ENCODE measurements at regions not wholly inside any gene's neighbourhood (a gene's known extent, or its start where the extent isn't known, plus 50 kb on each side); places are given as distances from the start of the nearest gene placed in this dataset.

DNA sequence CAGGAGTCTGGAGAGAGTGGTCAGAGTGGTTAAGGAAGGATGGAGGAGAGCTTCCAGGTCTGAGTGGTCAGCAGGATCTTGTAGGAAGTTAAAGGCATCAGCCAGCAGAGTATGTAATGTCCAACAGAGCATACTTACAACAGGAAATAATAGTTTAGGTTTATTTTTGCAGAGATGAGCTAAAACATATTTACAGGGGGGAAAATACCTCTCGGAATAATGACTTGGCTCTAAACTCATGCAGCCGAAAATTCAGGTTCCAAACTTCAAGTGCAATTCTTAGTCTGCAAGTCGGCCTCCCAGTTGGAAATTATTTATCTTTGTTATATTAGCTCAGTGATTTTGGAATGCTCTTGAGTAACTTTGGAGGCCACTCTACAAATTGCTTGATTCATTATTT is 385.0 kb upstream of the C2CD4B start:
- intact Hi-C loops (cut with micrococcal nuclease; ENCODE audit: unreplicated experiment), result no loop called here

DNA sequence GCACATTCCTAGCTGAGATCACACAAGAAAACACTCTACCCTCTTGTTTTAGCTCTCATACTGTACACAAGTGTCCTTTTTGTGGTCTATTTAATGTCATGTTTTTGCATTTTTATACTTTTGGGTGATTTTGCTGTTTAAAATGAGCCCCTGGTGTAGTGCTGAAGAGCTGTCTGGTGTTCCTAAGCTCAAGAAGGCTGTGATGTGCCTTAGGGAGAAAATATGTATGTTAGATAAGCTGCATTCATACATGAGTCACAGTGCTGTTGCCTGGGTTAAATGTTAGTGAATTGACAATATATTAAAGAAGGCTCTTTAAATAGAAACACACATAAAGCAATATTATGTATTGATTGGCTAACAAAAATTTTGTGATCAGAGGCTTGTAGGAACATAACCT is 387.4 kb upstream of the C2CD4B start:
- BruUV-seq (replicated peaks), result no TSS peak
- intact Hi-C loops (cut with micrococcal nuclease; ENCODE audit: unreplicated experiment), result no loop called here
- DNase-seq, result no peak

More for the DNA sequence above, 385.0 kb upstream of the C2CD4B start:
- H3K27ac Mint-ChIP-seq (ENCODE audit: unreplicated experiment), result no peak overlapping the region
- DNase-seq, result no peak
- no TSS peak for BruUV-seq (replicated peaks)
- no peak overlapping the region for H3K4me3 Mint-ChIP-seq (ENCODE audit: low read depth, unreplicated experiment)
- no peaks in the 10 kb centered on the region for H3K36me3 Mint-ChIP-seq (ENCODE audit: insufficient read depth, unreplicated experiment)
- H3K4me1 Mint-ChIP-seq (ENCODE audit: low read depth, unreplicated experiment), result peaks cover 13% of the 10 kb centered on the region
- CTCF ChIA-PET, result interaction anchor here (0.6 to 1.8 kb wide), 7 partner anchors 11 to 192 kb away, joined by 4 to 9 read pairs (median 5); no protein-coding TSS in a partner anchor
- no peaks in the 10 kb centered on the region for H3K27me3 Mint-ChIP-seq (ENCODE audit: unreplicated experiment)
- TF ChIP-seq, protein P1, sequence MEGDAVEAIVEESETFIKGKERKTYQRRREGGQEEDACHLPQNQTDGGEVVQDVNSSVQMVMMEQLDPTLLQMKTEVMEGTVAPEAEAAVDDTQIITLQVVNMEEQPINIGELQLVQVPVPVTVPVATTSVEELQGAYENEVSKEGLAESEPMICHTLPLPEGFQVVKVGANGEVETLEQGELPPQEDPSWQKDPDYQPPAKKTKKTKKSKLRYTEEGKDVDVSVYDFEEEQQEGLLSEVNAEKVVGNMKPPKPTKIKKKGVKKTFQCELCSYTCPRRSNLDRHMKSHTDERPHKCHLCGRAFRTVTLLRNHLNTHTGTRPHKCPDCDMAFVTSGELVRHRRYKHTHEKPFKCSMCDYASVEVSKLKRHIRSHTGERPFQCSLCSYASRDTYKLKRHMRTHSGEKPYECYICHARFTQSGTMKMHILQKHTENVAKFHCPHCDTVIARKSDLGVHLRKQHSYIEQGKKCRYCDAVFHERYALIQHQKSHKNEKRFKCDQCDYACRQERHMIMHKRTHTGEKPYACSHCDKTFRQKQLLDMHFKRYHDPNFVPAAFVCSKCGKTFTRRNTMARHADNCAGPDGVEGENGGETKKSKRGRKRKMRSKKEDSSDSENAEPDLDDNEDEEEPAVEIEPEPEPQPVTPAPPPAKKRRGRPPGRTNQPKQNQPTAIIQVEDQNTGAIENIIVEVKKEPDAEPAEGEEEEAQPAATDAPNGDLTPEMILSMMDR (IDR thresholded peaks at IDR 0.05; ENCODE audit: unreplicated experiment), result no peak
- no peaks in the 10 kb centered on the region for H3K9me3 Mint-ChIP-seq (ENCODE audit: low read depth, unreplicated experiment)

DNA sequence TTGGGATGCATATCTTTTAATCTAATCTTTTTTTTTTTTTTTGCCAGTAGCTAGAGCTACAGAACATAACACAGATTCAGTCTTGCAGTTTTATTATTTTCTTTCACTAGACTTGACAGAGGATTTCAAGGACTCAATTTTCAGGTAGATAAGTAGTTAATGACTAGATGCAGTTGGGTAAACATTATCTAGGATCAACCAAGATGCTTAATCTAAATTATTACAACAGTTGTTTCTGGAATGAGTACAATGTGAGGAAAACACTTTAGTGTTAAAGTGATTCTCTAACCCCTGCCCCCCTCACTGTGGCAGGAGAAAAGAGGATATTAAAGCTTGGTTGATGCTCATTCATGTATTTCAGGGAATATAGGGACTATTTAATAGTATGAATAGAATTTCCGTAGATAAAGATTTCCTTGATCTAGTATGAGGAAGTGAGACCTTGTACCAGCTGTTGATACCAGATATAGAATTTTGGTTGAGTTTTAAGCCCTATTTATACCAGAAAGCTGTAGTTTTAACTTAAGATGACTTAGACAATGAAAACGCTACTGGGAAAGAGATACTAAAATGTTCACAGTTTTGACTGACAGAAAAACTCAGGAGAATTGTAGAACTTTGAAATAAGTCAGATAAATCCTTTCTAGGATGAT is 389.0 kb upstream of the C2CD4B start:
- BruUV-seq (replicated peaks), result no TSS peak
- Mint-ChIP-seq H3K4me1 (ENCODE audit: low read depth, unreplicated experiment) (no peaks in the 10 kb centered on the region), H3K27me3 (ENCODE audit: unreplicated experiment) (peaks cover 8% of the 10 kb centered on the region), H3K27ac (ENCODE audit: unreplicated experiment) (no peak overlapping the region), H3K4me3 (ENCODE audit: low read depth, unreplicated experiment) (no peak overlapping the region), H3K9me3 (ENCODE audit: low read depth, unreplicated experiment) (no peaks in the 10 kb centered on the region), H3K36me3 (ENCODE audit: insufficient read depth, unreplicated experiment) (no peaks in the 10 kb centered on the region)
- no peak for DNase-seq
- intact Hi-C loops (cut with micrococcal nuclease; ENCODE audit: unreplicated experiment), result no loop called here
- TF ChIP-seq, protein P1 (IDR thresholded peaks at IDR 0.05; ENCODE audit: unreplicated experiment), result no peak
- CTCF ChIA-PET, result interaction anchor here (0.6 kb wide), 1 partner anchor 635 kb away, joined by 4 read pairs; the partner anchor contains the start of gene RAB8B

More for the DNA sequence above, 387.4 kb upstream of the C2CD4B start:
- Mint-ChIP-seq H3K9me3 (ENCODE audit: low read depth, unreplicated experiment) (no peaks in the 10 kb centered on the region), H3K27ac (ENCODE audit: unreplicated experiment) (no peak overlapping the region), H3K36me3 (ENCODE audit: insufficient read depth, unreplicated experiment) (no peaks in the 10 kb centered on the region), H3K4me3 (ENCODE audit: low read depth, unreplicated experiment) (no peak overlapping the region), H3K27me3 (ENCODE audit: unreplicated experiment) (no peaks in the 10 kb centered on the region), H3K4me1 (ENCODE audit: low read depth, unreplicated experiment) (no peaks in the 10 kb centered on the region)
- TF ChIP-seq, protein P1 (IDR thresholded peaks at IDR 0.05; ENCODE audit: unreplicated experiment), result no peak
- CTCF ChIA-PET, result interaction anchor here (1.2 kb wide), 1 partner anchor 15 kb away, joined by 3 read pairs; no protein-coding TSS in a partner anchor

DNA sequence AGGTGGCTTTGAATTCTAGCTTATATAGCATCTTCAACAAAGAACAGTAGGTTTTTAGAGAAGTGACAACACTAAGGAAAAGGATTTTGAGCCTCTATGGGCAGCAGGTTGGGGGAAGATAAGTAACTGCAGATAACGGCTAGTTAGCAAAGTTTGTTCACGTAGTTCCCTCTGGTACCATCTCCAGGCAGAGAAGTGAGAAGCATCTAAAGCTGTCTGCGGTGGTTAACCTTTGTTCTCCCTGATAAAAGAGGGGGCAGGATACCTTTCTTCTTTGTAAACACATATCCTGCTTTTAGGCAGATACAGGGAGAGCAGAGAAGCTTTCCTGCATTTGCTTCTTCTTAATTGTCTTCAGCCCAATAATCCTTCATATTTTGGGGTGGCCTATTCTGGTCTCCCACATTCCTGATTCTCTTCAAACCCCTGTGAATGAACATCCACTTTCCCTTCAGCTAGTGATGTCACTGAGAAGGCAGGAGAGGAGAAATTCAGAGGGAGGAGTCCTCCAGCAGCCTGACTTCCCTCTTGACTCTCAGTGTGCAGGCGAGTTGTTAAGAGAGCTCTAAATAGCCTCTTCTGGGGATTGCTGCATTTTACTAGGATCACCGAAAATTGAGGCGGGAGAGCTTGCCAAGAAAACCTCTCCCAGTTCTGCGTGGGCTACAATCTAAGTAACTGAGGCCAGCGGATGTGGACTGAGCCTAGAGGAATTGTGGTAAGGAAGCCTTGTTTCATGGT is 393.7 kb upstream of the C2CD4B start:
- Mint-ChIP-seq H3K36me3 (ENCODE audit: insufficient read depth, unreplicated experiment) (no peaks in the 10 kb centered on the region), H3K27ac (ENCODE audit: unreplicated experiment) (no peak overlapping the region), H3K4me3 (ENCODE audit: low read depth, unreplicated experiment) (no peak overlapping the region), H3K9me3 (ENCODE audit: low read depth, unreplicated experiment) (no peaks in the 10 kb centered on the region), H3K4me1 (ENCODE audit: low read depth, unreplicated experiment) (peaks cover 16% of the 10 kb centered on the region), H3K27me3 (ENCODE audit: unreplicated experiment) (peaks cover 40% of the 10 kb centered on the region)
- TF ChIP-seq, protein P1 (IDR thresholded peaks at IDR 0.05; ENCODE audit: unreplicated experiment), result no peak
- intact Hi-C loops (cut with micrococcal nuclease; ENCODE audit: unreplicated experiment), result no loop called here
- BruUV-seq (replicated peaks), result no TSS peak
- DNase-seq, result no peak
- CTCF ChIA-PET, result interaction anchor here (1.8 kb wide), 1 partner anchor 9 kb away, joined by 5 read pairs; no protein-coding TSS in a partner anchor

Measured in Calu3 (cell line).